GM12878 (cell line): ENCODE measurements at regions not wholly inside any gene's neighbourhood (a gene's known extent, or its start where the extent isn't known, plus 50 kb on each side); places are given as distances from the start of the nearest gene placed in this dataset.

Source experiments
- ATAC-seq: fragments of 200-7000 bp; cut with Tn5 transposase; 3 replicates; pipeline ENCODE4 v1.9.1; 2020; ENCODE audit warnings: mild to moderate bottlenecking, moderate library complexity
- BruUV-seq: library from RNA; stranded (reverse); fragments of 400-500 nt; replicated peaks from 2 replicates; lab custom pipeline; 2021; lab: Mats Ljungman, UMichigan
- CTCF ChIA-PET: fragments of 300-600 bp; sonication (Branson Sonifier 250); formaldehyde crosslinking; extraction: SDS; loops from one replicate; lab custom pipeline; 2021; ENCODE audit warnings: inconsistent platforms; lab: Yijun Ruan, JAX
- POLR2A ChIA-PET: fragments of 350-600 bp; formaldehyde crosslinking; extraction: SDS; loops from one replicate; lab custom pipeline; 2021; ENCODE audit warnings: inconsistent platforms; lab: Charles Lee
- RAD21 ChIA-PET: fragments of 300-600 bp; sonication (Branson Sonifier 250); formaldehyde crosslinking; loops from one replicate; lab custom pipeline; 2023; ENCODE audit warnings: antibody characterized with exemption; ENCODE audit not compliant: unreplicated experiment; lab: Charles Lee
- SMC1A ChIA-PET: fragments of 300-600 bp; sonication (Branson Sonifier 250); formaldehyde crosslinking; loops from one replicate; lab custom pipeline; 2023; ENCODE audit not compliant: unreplicated experiment, uncharacterized antibody; lab: Charles Lee
- DNase-seq: peaks from one replicate; pipeline ENCODE4 v3.0.0-alpha.2; 2011; ENCODE audit warnings: low read depth, low spot score
- FAIRE-seq: peaks from 3 replicates; lab custom pipeline; 2011; peaks lifted over from hg19 to GRCh38; lab: Jason Lieb, UNC
- H2AFZ ChIP-seq: 2 replicates; pipeline ENCODE4 v1.6.0; 2011; ENCODE audit warnings: low read depth, low read length, control low read depth; ENCODE audit not compliant: control insufficient read depth
- H3K27ac ChIP-seq: 2 replicates; pipeline ENCODE4 v1.5.1; 2011; ENCODE audit warnings: control low read depth; ENCODE audit not compliant: control insufficient read depth, insufficient read depth
- H3K27me3 ChIP-seq, 2 experiments: replicated peaks in 1 of 2; 2 replicates each; pipeline versions ENCODE4 v1.6.0 to v1.6.1; 2011; ENCODE audit warnings: low read length in 1 of 2; ENCODE audit not compliant: control insufficient read depth in 2 of 2, insufficient read depth in 2 of 2
- H3K36me3 ChIP-seq, 2 experiments: 2 replicates each; pipeline ENCODE4 v1.5.1; 2011; ENCODE audit warnings: low read length in 1 of 2; ENCODE audit not compliant: control insufficient read depth in 2 of 2, insufficient read depth in 2 of 2
- H3K4me1 ChIP-seq: 2 replicates; pipeline ENCODE4 v1.6.1; 2011; ENCODE audit warnings: mild to moderate bottlenecking, low read length, moderate library complexity, mixed read lengths; ENCODE audit not compliant: control insufficient read depth, insufficient read depth
- H3K4me2 ChIP-seq: 2 replicates; pipeline ENCODE4 v1.6.0; 2011; ENCODE audit warnings: control low read depth; ENCODE audit not compliant: control insufficient read depth, insufficient read depth
- H3K4me3 ChIP-seq: fragments of 200-600 bp; sonication (generic); 2 replicates; pipeline ENCODE4 v1.5.1; 2016
- H3K79me2 ChIP-seq: 2 replicates; pipeline ENCODE4 v1.6.0; 2011; ENCODE audit warnings: low read length; ENCODE audit not compliant: control insufficient read depth, insufficient read depth
- H3K9ac ChIP-seq: 2 replicates; pipeline ENCODE4 v1.8.0; 2011; ENCODE audit warnings: low read length, control low read depth, mixed read lengths; ENCODE audit not compliant: control insufficient read depth, insufficient read depth
- H3K9me3 ChIP-seq: replicated peaks from 3 replicates; pipeline ENCODE4 v1.5.1; 2011; ENCODE audit warnings: mild to moderate bottlenecking, low read length; ENCODE audit not compliant: control insufficient read depth, insufficient read depth
- H4K20me1 ChIP-seq: 2 replicates; pipeline ENCODE4 v1.6.0; 2011; ENCODE audit not compliant: control insufficient read depth, insufficient read depth
- BHLHE40 ChIP-seq, 2 experiments: fragments of 450-650 bp in 1 of 2; IDR thresholded peaks; 2 replicates each; pipeline ENCODE4 v1.6.1; 2011 to 2017; ENCODE audit warnings: low read depth in 2 of 2, borderline replicate concordance in 1 of 2, improper control_type of control experiment in 1 of 2, low read length in 1 of 2, mild to moderate bottlenecking in 1 of 2
- CTCF ChIP-seq, 3 experiments: IDR thresholded peaks in 2 of 3; conservative IDR thresholded peaks in 1 of 3; 2 replicates each; pipeline ENCODE4 v1.5.1; 2011; ENCODE audit warnings: low read depth in 3 of 3, low read length in 3 of 3, mild to moderate bottlenecking in 3 of 3, control low read depth in 2 of 3, moderate library complexity in 2 of 3, inconsistent platforms in 1 of 3, mixed read lengths in 1 of 3; ENCODE audit not compliant: control insufficient read depth in 2 of 3, insufficient read depth in 1 of 3; ENCODE audit errors: extremely low read depth in 1 of 3
- EGR1 ChIP-seq, 2 experiments: IDR thresholded peaks; 1 replicate in 1 of 2; 2 replicates in 1 of 2; pipeline ENCODE4 v1.6.1; 2011 to 2012; ENCODE audit warnings: low read depth in 2 of 2, low read length in 2 of 2, borderline replicate concordance in 1 of 2, mild to moderate bottlenecking in 1 of 2, moderate library complexity in 1 of 2
- JUND ChIP-seq: IDR thresholded peaks from 2 replicates; pipeline ENCODE4 v1.6.1; 2012; ENCODE audit warnings: low read depth, mild to moderate bottlenecking, low read length, improper control_type of control experiment, moderate library complexity
- MEF2A ChIP-seq: IDR thresholded peaks from 2 replicates; pipeline ENCODE4 v1.6.1; 2011; ENCODE audit warnings: low read depth, mild to moderate bottlenecking, low read length, moderate library complexity; ENCODE audit not compliant: insufficient read depth
- POLR2AphosphoS2 ChIP-seq: IDR thresholded peaks from 2 replicates; pipeline ENCODE4 v1.6.1; 2011; ENCODE audit warnings: low read depth, mild to moderate bottlenecking, low read length, improper control_type of control experiment, moderate library complexity
- RELA ChIP-seq: fragments of 450-650 bp; IDR thresholded peaks from 2 replicates; pipeline ENCODE4 v1.8.0; 2014; ENCODE audit warnings: borderline replicate concordance; ENCODE audit not compliant: partially characterized antibody
- SIN3A ChIP-seq: IDR thresholded peaks from 2 replicates; pipeline ENCODE4 v1.6.1; 2012; ENCODE audit warnings: low read depth, low read length, improper control_type of control experiment
- TCF7 ChIP-seq: IDR thresholded peaks from 2 replicates; pipeline ENCODE4 v1.6.1; 2014; ENCODE audit warnings: antibody characterized with exemption, borderline replicate concordance
- WRNIP1 ChIP-seq: IDR thresholded peaks from 2 replicates; pipeline ENCODE4 v1.6.1; 2011; ENCODE audit warnings: low read depth, low read length, improper control_type of control experiment, borderline replicate concordance
- WGBS: methylation state at CpG from one replicate; pipeline ENCODE4 v1.1.6; 2016; ENCODE audit warnings: low lambda C conversion rate; ENCODE audit not compliant: insufficient replicate concordance, insufficient coverage; ENCODE audit errors: missing lambda C conversion rate; 5-methylcytosine and 5-hydroxymethylcytosine counted together
- in situ Hi-C: fragments of 300-500 bp; cut with MboI; formaldehyde crosslinking; loops from 9 replicates; pipeline ENCODE4 v1.14.3; 2018; ENCODE audit warnings: mixed read lengths
- intact Hi-C: fragments of 100-400 bp; cut with micrococcal nuclease; formaldehyde crosslinking; loops from one replicate; pipeline ENCODE4 v1.14.2; 2022; ENCODE audit not compliant: unreplicated experiment

GRCh38 chr13:56917966-56918365 lies 222.8 kb upstream of the PRR20A start:
- TF ChIP-seq TCF7 (no peak), WRNIP1 (no peak), SIN3A (no peak), MEF2A (no peak), CTCF (IDR thresholded peaks at IDR 0.05 in 2 of 3, conservative IDR thresholded peaks at IDR 0.05 in 1 of 3; ENCODE audit: control insufficient read depth in 2 of 3, extremely low read depth in 1 of 3, insufficient read depth in 1 of 3, low read depth in 3 of 3, low read length in 3 of 3) (no peak), POLR2AphosphoS2 (no peak), RELA (no peak), JUND (no peak), BHLHE40 (IDR thresholded peaks at IDR 0.05; ENCODE audit: borderline replicate concordance in 1 of 2, low read depth in 2 of 2, low read length in 1 of 2) (no peak), EGR1 (IDR thresholded peaks at IDR 0.05; ENCODE audit: borderline replicate concordance in 1 of 2, low read depth in 2 of 2, low read length in 2 of 2) (no peak)
- Histone ChIP-seq H3K9me3 (no peaks in the 10 kb centered on the region), H4K20me1 (no peaks in the 10 kb centered on the region), H3K9ac (no peak overlapping the region), H3K36me3 (no peaks in the 10 kb centered on the region), H2AFZ (no peak overlapping the region), H3K4me1 (no peaks in the 10 kb centered on the region), H3K4me2 (no peak overlapping the region), H3K79me2 (no peaks in the 10 kb centered on the region), H3K27me3 (no peaks in the 10 kb centered on the region), H3K4me3 (no peak overlapping the region), H3K27ac (no peak overlapping the region)
- FAIRE-seq (no peak), DNase-seq (no peak), ATAC-seq (no peak)
- ChIA-PET CTCF (no interaction called here), SMC1A (no interaction called here), RAD21 (no interaction called here), POLR2A (no interaction called here)
- no TSS peak for BruUV-seq
- in situ Hi-C loops = no loop called here
- 96% methylated on average over 3 of the region's 3 CpGs for WGBS
- intact Hi-C loops = no loop called here
